ENCODE measurements at regions not wholly inside any gene's neighbourhood (a gene's known extent, or its start where the extent isn't known, plus 50 kb on each side); places are given as distances from the start of the nearest gene placed in this dataset.

- TF ChIP-seq MXI1 (IDR thresholded peaks at IDR 0.05; ENCODE audit: low read depth, low read length) (no peak), EP300 (IDR thresholded peaks at IDR 0.05; ENCODE audit: borderline replicate concordance in 1 of 2, low read depth in 1 of 2, low read length in 1 of 2) (no peak), PBX3 (IDR thresholded peaks at IDR 0.05) (peak; percentile 48; the same call in 1 of the 2 replicates), TCF12 (IDR thresholded peaks at IDR 0.05) (peak; percentile 20; the same call in 1 of the 2 replicates), SMC3 (IDR thresholded peaks at IDR 0.05; ENCODE audit: low read depth, low read length) (no peak), JUND (IDR thresholded peaks at IDR 0.05) (no peak), MAX (IDR thresholded peaks at IDR 0.05; ENCODE audit: low read depth) (no peak)
Observed at GRCh38 chr5:27130587-27130986, 92.2 kb upstream of the CDH9 start (continued).

GRCh38 chr5:27129926-27130325, 91.5 kb upstream of the CDH9 start:
- Histone ChIP-seq H3K27me3 (ENCODE audit: insufficient read depth) (no peaks in the 10 kb centered on the region), H3K9me3 (no peaks in the 10 kb centered on the region), H3K4me1 (ENCODE audit: control insufficient read depth in 1 of 2, insufficient read depth in 2 of 2, low read depth in 1 of 2, low read length in 1 of 2) (no peaks in the 10 kb centered on the region), H3K27ac (ENCODE audit: low read depth in 2 of 2, low read length in 1 of 2) (no peak overlapping the region), H3K9ac (no peak overlapping the region), H3K79me2 (ENCODE audit: insufficient read depth) (no peaks in the 10 kb centered on the region), H4K20me1 (ENCODE audit: insufficient read depth) (no peaks in the 10 kb centered on the region), H3K4me3 (ENCODE audit: low read depth in 2 of 2, low read length in 1 of 2) (no peak overlapping the region), H2AFZ (ENCODE audit: low read depth) (no peak overlapping the region), H3F3A (replicated peaks; ENCODE audit: insufficient read depth) (no peaks in the 10 kb centered on the region), H3K36me3 (replicated peaks in 1 of 2; ENCODE audit: control insufficient read depth in 1 of 2, insufficient read depth in 2 of 2, low read length in 1 of 2) (no peaks in the 10 kb centered on the region), H3K4me2 (no peak overlapping the region), H3K9me2 (no peaks in the 10 kb centered on the region)
- 8% methylated on average over 1 of the region's 1 CpG for WGBS (ENCODE audit: low lambda C conversion rate)
- CTCF ChIA-PET: no interaction called here
- DNase-seq: no peak
- POLR2A ChIA-PET: no interaction called here
- TF ChIP-seq POLR2AphosphoS5 (IDR thresholded peaks at IDR 0.05; ENCODE audit: low read depth, low read length) (no peak), PBX3 (IDR thresholded peaks at IDR 0.05) (no peak), SMC3 (IDR thresholded peaks at IDR 0.05; ENCODE audit: low read depth, low read length) (no peak), RAD21 (IDR thresholded peaks at IDR 0.05; ENCODE audit: low read length) (no peak), ZBTB33 (IDR thresholded peaks at IDR 0.05; ENCODE audit: borderline replicate concordance, low read depth) (no peak), NRF1 (IDR thresholded peaks at IDR 0.05; ENCODE audit: low read depth, low read length) (no peak), SIN3A (IDR thresholded peaks at IDR 0.05; ENCODE audit: borderline replicate concordance, low read depth, low read length) (no peak), TCF12 (IDR thresholded peaks at IDR 0.05) (no peak), GATA2 (CRISPR knock-in tag; IDR thresholded peaks at IDR 0.05) (no peak), RCOR1 (IDR thresholded peaks at IDR 0.05; ENCODE audit: low read length) (no peak), FOXJ3 (CRISPR knock-in tag; IDR thresholded peaks at IDR 0.05) (no peak), REST (IDR thresholded peaks at IDR 0.05; ENCODE audit: low read depth, low read length) (no peak), MAX (IDR thresholded peaks at IDR 0.05; ENCODE audit: low read depth) (no peak), EZH2phosphoT487 (IDR thresholded peaks at IDR 0.05; ENCODE audit: borderline replicate concordance, low read depth) (no peak), USF2 (IDR thresholded peaks at IDR 0.05; ENCODE audit: borderline replicate concordance, low read depth, low read length) (no peak), RXRA (IDR thresholded peaks at IDR 0.05; ENCODE audit: borderline replicate concordance, low read depth) (no peak), EP300 (IDR thresholded peaks at IDR 0.05; ENCODE audit: borderline replicate concordance in 1 of 2, low read depth in 1 of 2, low read length in 1 of 2) (no peak), MEF2A (IDR thresholded peaks at IDR 0.05; ENCODE audit: borderline replicate concordance, low read depth) (no peak), FOSL2 (IDR thresholded peaks at IDR 0.05; ENCODE audit: borderline replicate concordance, low read depth) (no peak)

Measured in SK-N-SH (cell line).